Heart right ventricle (tissue), 16 donors: ENCODE measurements at regions not wholly inside any gene's neighbourhood (a gene's known extent, or its start where the extent isn't known, plus 50 kb on each side); places are given as distances from the start of the nearest gene placed in this dataset.

Experiments
- ATAC-seq, 8 donors: fragments of 200-7000 bp; cut with Tn5 transposase; one replicate each; pipeline ENCODE4 v1.9.1; 2020; ENCODE audit warnings: mild to moderate bottlenecking in 8 of 8, moderate library complexity in 8 of 8, moderate number of reproducible peaks in 1 of 8
- DNase-seq, 2 donors: peaks; one replicate each; pipeline ENCODE4 v3.0.0-alpha.2; 2020
- H3K27ac ChIP-seq, 10 donors: fragments of 200-600 bp; sonication (generic) in 2 of 10; one replicate each; pipeline versions ENCODE4 v1.5.0 to v1.8.0; 2020 to 2022; ENCODE audit warnings: mild to moderate bottlenecking in 3 of 10
- H3K27me3 ChIP-seq, 7 donors: fragments of 200-600 bp; one replicate each; pipeline ENCODE4 v1.8.0; 2021 to 2022; ENCODE audit warnings: mild to moderate bottlenecking in 2 of 7
- H3K36me3 ChIP-seq, 9 donors: fragments of 200-600 bp; sonication (generic) in 1 of 9; one replicate each; pipeline versions ENCODE4 v1.5.0 to v1.8.0; 2020 to 2022; ENCODE audit warnings: mild to moderate bottlenecking in 2 of 9
- H3K4me1 ChIP-seq, 9 donors: fragments of 200-600 bp; sonication (generic) in 1 of 9; one replicate each; pipeline versions ENCODE4 v1.5.0 to v1.8.0; 2020 to 2022; ENCODE audit warnings: mild to moderate bottlenecking in 4 of 9
- H3K4me3 ChIP-seq, 10 donors: fragments of 200-600 bp; sonication (generic) in 2 of 10; one replicate each; pipeline versions ENCODE4 v1.5.0 to v1.8.0; 2020 to 2022; ENCODE audit warnings: mild to moderate bottlenecking in 7 of 10, moderate library complexity in 2 of 10
- H3K9me3 ChIP-seq, 11 donors: fragments of 200-600 bp in 10 of 11; sonication (generic) in 2 of 11; one replicate each; pipeline versions ENCODE4 v1.5.0 to v1.8.0; 2013 to 2022; ENCODE audit warnings: mild to moderate bottlenecking in 2 of 11, control low read depth in 1 of 11, moderate library complexity in 1 of 11
- CTCF ChIP-seq, 9 donors: fragments of 200-600 bp; sonication (generic) in 2 of 9; IDR thresholded peaks; one replicate each; pipeline versions ENCODE4 v1.5.0 to v1.8.0; 2021 to 2022; ENCODE audit warnings: antibody characterized with exemption in 9 of 9, mild to moderate bottlenecking in 5 of 9, moderate library complexity in 1 of 9
- WGBS, 2 donors: extraction: QIAGEN DNeasy Blood & Tissue Kit; methylation state at CpG; one replicate each; pipeline ENCODE4 v1.1.7; 2013; ENCODE audit warnings: inconsistent platforms in 1 of 2; 5-methylcytosine and 5-hydroxymethylcytosine counted together
- intact Hi-C, 10 donors: fragments of 100-400 bp; cut with DNase I; formaldehyde crosslinking; loops; one replicate each; pipeline versions ENCODE4 v1.11.1 to v1.14.2; 2022
- donor health status: Arrhythmogenic right ventricular cardiomyopathy.
- donor health status: ischemic (EF 13 %, LVEDD 7.1; RV severe dilation, severe dysfunction).
- donor health status: healthy with polysubstance abuse.
- donor health status: DM: no; HTN: yes; CAD: no.
- donor health status: DM: no; HTN: no; CAD: no.
- donor health status: ischemic (EF 25% LVEDD 6.9; RV normal size, moderate dysfunction).
- donor health status: ischemic (EF 25% LVEDD 5.7; RV mildly dilated, moderate dysfunction).
- donor health status: healthy.
- donor health status: DM: yes; HTN: yes; CAD: no.
- donor health status: Ischemic cardiomyopathy.
- donor health status: ischemic (EF 35%, LVEDD 5.7; RV mildly dilated, moderate dysfunction).
- donor health status: nonischemic (EF 11% LVEDD 7.7; RV severe dilation, severe dysfunction).
- donor health status: DM: yes; HTN: yes; CAD: no.
- donor health status: PGD.
- donor health status: ischemic (EF 29% LVEDD 5.4; RV normal size, mild dysfunction).
- donor health status: nonischemic (EF 23%, LVEDD 6.1; RV moderate dilation, normal function).

GRCh38 chr2:144165599-144166250 is 354.2 kb downstream of the ZEB2 start:
- intact Hi-C loops = loop anchor here in 2 of 10 donors (10.0 kb wide), 1 partner anchor 349 kb away; no protein-coding TSS in a partner anchor
- Histone ChIP-seq H3K4me3 (no peak overlapping the region), H3K27ac (no peak overlapping the region), H3K4me1 (no peaks in the 10 kb centered on the region), H3K27me3 (no peaks in the 10 kb centered on the region), H3K36me3 (no peaks in the 10 kb centered on the region), H3K9me3 (no peaks in the 10 kb centered on the region)
- no peak for ATAC-seq
- no peak for DNase-seq
- 93 to 97% methylated on average over 1 of the region's 1 CpG for WGBS, 2 donors
- no peak for TF ChIP-seq CTCF (IDR thresholded peaks at IDR 0.05)

- DNase-seq (no peak), ATAC-seq (no peak)
- Histone ChIP-seq H3K36me3 (no peaks in the 10 kb centered on the region), H3K27me3 (no peaks in the 10 kb centered on the region), H3K4me3 (no peak overlapping the region), H3K27ac (no peak overlapping the region), H3K9me3 (no peaks in the 10 kb centered on the region), H3K4me1 (no peaks in the 10 kb centered on the region)
- no peak for TF ChIP-seq CTCF (IDR thresholded peaks at IDR 0.05)
- WGBS, 2 donors = 87 to 93% methylated on average over 2 of the region's 2 CpGs
- intact Hi-C loops = loop anchor here in 2 of 10 donors (10.0 kb wide), 1 partner anchor 351 kb away; no protein-coding TSS in a partner anchor
These were observed 356.3 kb downstream of the ZEB2 start for GRCh38 chr2:144163592-144163991.

- intact Hi-C loops = loop anchor here in 2 of 10 donors (10.0 kb wide), 1 partner anchor 352 kb away; no protein-coding TSS in a partner anchor
- Histone ChIP-seq H3K9me3 (no peaks in the 10 kb centered on the region), H3K36me3 (no peaks in the 10 kb centered on the region), H3K27me3 (no peaks in the 10 kb centered on the region), H3K4me3 (no peak overlapping the region), H3K4me1 (no peaks in the 10 kb centered on the region), H3K27ac (no peak overlapping the region)
- WGBS, 2 donors = 91% methylated on average over 5 of the region's 5 CpGs
- ATAC-seq (no peak), DNase-seq (no peak)
- TF ChIP-seq CTCF (IDR thresholded peaks at IDR 0.05) = peak in 7 of 9 donors; percentile 46 to 55 (median 49)
These were observed 357.3 kb downstream of the ZEB2 start for GRCh38 chr2:144162652-144163051.

- Histone ChIP-seq H3K4me3 (no peak overlapping the region), H3K9me3 (no peaks in the 10 kb centered on the region), H3K27ac (no peak overlapping the region), H3K36me3 (no peaks in the 10 kb centered on the region), H3K4me1 (peaks cover 0 to 8% (median 0%) of the 10 kb centered on the region in 9 donors), H3K27me3 (no peaks in the 10 kb centered on the region)
- TF ChIP-seq CTCF (IDR thresholded peaks at IDR 0.05) = no peak
- ATAC-seq (no peak), DNase-seq (no peak)
- 94% methylated on average over 3 of the region's 3 CpGs for WGBS, 2 donors
- intact Hi-C loops = loop anchor here in 2 of 10 donors (10.0 kb wide), 1 partner anchor 354 kb away; no protein-coding TSS in a partner anchor
These were observed 358.9 kb downstream of the ZEB2 start for GRCh38 chr2:144161061-144161460.
